ENCODE measurements at regions not wholly inside any gene's neighbourhood (a gene's known extent, or its start where the extent isn't known, plus 50 kb on each side); places are given as distances from the start of the nearest gene placed in this dataset.
A peak's percentile ranks its signal among the peaks of the same experiment; 100 is the strongest.

DNA sequence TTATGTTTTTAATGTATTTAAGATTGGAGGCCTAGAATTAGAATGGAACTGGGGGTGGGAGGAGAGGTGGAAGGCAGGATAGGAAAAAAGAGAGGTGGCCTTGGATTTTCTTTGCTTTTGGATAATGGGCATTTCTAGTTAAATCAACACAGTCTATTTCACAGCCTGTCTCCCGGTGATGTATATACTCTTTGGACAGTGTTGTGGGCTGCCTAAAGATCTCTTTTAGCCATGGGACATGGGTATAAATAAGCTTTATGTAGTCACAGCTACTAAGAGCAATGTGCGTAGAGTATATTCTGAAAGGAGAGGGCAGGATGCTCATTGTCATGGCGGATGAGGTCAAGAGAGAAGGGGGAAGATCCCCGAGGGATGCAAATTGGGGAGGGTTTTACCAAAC, 1084.4 kb upstream of the RBFOX1 start:
- Histone ChIP-seq H3K4me1 (ENCODE audit: control insufficient read depth, insufficient read depth, low read length) (no peaks in the 10 kb centered on the region), H3K9me3 (ENCODE audit: control insufficient read depth, insufficient read depth, low read length) (no peaks in the 10 kb centered on the region), H3K36me3 (ENCODE audit: control insufficient read depth, insufficient read depth, low read length) (no peaks in the 10 kb centered on the region), H3K27me3 (ENCODE audit: control insufficient read depth, insufficient read depth, low read length) (no peaks in the 10 kb centered on the region), H3K4me3 (ENCODE audit: low read depth, low read length) (no peak overlapping the region), H3K27ac (ENCODE audit: low read depth, low read length) (no peak overlapping the region)
- WGBS (ENCODE audit: insufficient coverage), result 80% methylated on average over 1 of the region's 4 CpGs
- DNase-seq (ENCODE audit: low read depth in 4 of 6, low spot score in 6 of 6), result no peak

- Histone ChIP-seq H3K4me3 (ENCODE audit: low read depth, low read length) (no peak overlapping the region), H3K27me3 (ENCODE audit: control insufficient read depth, insufficient read depth, low read length) (no peaks in the 10 kb centered on the region), H3K4me1 (ENCODE audit: control insufficient read depth, insufficient read depth, low read length) (no peaks in the 10 kb centered on the region), H3K9me3 (ENCODE audit: control insufficient read depth, insufficient read depth, low read length) (no peaks in the 10 kb centered on the region), H3K36me3 (ENCODE audit: control insufficient read depth, insufficient read depth, low read length) (no peaks in the 10 kb centered on the region), H3K27ac (ENCODE audit: low read depth, low read length) (no peak overlapping the region)
- no CpG with 5 or more reads among the region's 4 CpGs for WGBS (ENCODE audit: insufficient coverage)
- DNase-seq (ENCODE audit: low read depth in 4 of 6, low spot score in 6 of 6), result no peak
Measured at GRCh38 chr16:6247775-6248174, 1084.9 kb upstream of the RBFOX1 start.

DNA sequence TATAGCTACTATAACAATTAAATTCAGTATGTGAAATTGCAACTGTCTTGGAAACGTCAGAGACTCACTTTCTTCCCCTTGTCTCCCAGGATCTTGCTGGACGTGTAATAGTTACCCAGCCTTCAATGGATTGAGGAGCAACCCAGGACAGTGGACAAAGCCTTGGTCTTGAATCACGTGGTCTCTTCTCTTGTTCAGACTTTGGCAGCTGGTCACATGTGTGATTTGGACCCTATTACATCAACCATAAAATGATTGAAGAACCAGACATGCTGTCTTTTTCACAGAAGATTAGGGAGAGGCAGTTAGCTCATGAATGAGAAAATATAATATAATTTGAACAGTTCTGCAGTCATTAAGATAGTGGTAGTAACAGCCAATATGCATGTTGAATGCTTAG, 1085.5 kb upstream of the RBFOX1 start:
- WGBS (ENCODE audit: insufficient coverage), result 71% methylated on average over 2 of the region's 3 CpGs
- no peak overlapping the region for H3K4me3 ChIP-seq (ENCODE audit: low read depth, low read length)
- H3K27me3 ChIP-seq (ENCODE audit: control insufficient read depth, insufficient read depth, low read length), result no peaks in the 10 kb centered on the region
- DNase-seq (ENCODE audit: low read depth in 4 of 6, low spot score in 6 of 6), result no peak
- no peaks in the 10 kb centered on the region for H3K9me3 ChIP-seq (ENCODE audit: control insufficient read depth, insufficient read depth, low read length)
- no peaks in the 10 kb centered on the region for H3K36me3 ChIP-seq (ENCODE audit: control insufficient read depth, insufficient read depth, low read length)
- no peaks in the 10 kb centered on the region for H3K4me1 ChIP-seq (ENCODE audit: control insufficient read depth, insufficient read depth, low read length)
- no peak overlapping the region for H3K27ac ChIP-seq (ENCODE audit: low read depth, low read length)

GRCh38 chr16:6246266-6246665, 1086.4 kb upstream of the RBFOX1 start:
- H3K4me3 ChIP-seq (ENCODE audit: low read depth, low read length), result no peak overlapping the region
- DNase-seq (ENCODE audit: low read depth in 4 of 6, low spot score in 6 of 6), result peak in 1 of 6 donors; percentile 84
- H3K36me3 ChIP-seq (ENCODE audit: control insufficient read depth, insufficient read depth, low read length), result no peaks in the 10 kb centered on the region
- no peaks in the 10 kb centered on the region for H3K9me3 ChIP-seq (ENCODE audit: control insufficient read depth, insufficient read depth, low read length)
- no peaks in the 10 kb centered on the region for H3K27me3 ChIP-seq (ENCODE audit: control insufficient read depth, insufficient read depth, low read length)
- no peak overlapping the region for H3K27ac ChIP-seq (ENCODE audit: low read depth, low read length)
- H3K4me1 ChIP-seq (ENCODE audit: control insufficient read depth, insufficient read depth, low read length), result no peaks in the 10 kb centered on the region

DNA sequence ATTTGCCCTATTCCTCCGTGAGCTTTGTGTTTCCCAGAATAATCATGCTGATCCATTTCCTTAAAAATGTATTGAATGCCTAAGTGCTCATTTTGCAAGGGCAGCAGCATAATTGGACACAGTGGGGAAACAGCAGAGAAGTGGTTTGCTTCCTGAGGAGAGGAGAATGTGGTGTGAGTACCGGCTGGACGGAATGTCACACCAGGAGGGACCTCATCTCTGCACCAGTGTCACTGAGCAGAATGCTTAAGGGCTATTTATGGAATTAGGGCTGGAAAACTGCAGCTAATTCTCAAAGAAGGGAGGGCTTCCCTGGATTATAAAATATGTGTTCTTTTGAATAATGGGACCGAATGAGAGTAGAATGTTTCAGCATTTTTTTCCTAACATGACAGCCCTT, 1100.6 kb upstream of the RBFOX1 start:
- Histone ChIP-seq H3K27ac (ENCODE audit: low read depth, low read length) (no peak overlapping the region), H3K36me3 (ENCODE audit: control insufficient read depth, insufficient read depth, low read length) (no peaks in the 10 kb centered on the region), H3K9me3 (ENCODE audit: control insufficient read depth, insufficient read depth, low read length) (no peaks in the 10 kb centered on the region), H3K4me1 (ENCODE audit: control insufficient read depth, insufficient read depth, low read length) (no peaks in the 10 kb centered on the region), H3K4me3 (ENCODE audit: low read depth, low read length) (no peak overlapping the region), H3K27me3 (ENCODE audit: control insufficient read depth, insufficient read depth, low read length) (no peaks in the 10 kb centered on the region)
- DNase-seq (ENCODE audit: low read depth in 4 of 6, low spot score in 6 of 6), result peak in 1 of 6 donors; percentile 73
- WGBS (ENCODE audit: insufficient coverage), result 31% methylated on average over 2 of the region's 4 CpGs

- Histone ChIP-seq H3K27ac (ENCODE audit: low read depth, low read length) (no peak overlapping the region), H3K4me3 (ENCODE audit: low read depth, low read length) (no peak overlapping the region), H3K36me3 (ENCODE audit: control insufficient read depth, insufficient read depth, low read length) (no peaks in the 10 kb centered on the region), H3K9me3 (ENCODE audit: control insufficient read depth, insufficient read depth, low read length) (no peaks in the 10 kb centered on the region), H3K27me3 (ENCODE audit: control insufficient read depth, insufficient read depth, low read length) (no peaks in the 10 kb centered on the region), H3K4me1 (ENCODE audit: control insufficient read depth, insufficient read depth, low read length) (no peaks in the 10 kb centered on the region)
- DNase-seq (ENCODE audit: low read depth in 4 of 6, low spot score in 6 of 6), result peak in 1 of 6 donors; percentile 75
- whole genome bisulfite sequencing (ENCODE audit: insufficient coverage), result 63% methylated on average over 1 of the region's 1 CpG
Measured at GRCh38 chr16:6231398-6231797, 1101.2 kb upstream of the RBFOX1 start.

GRCh38 chr16:6229186-6229585, 1103.5 kb upstream of the RBFOX1 start:
- Histone ChIP-seq H3K9me3 (ENCODE audit: control insufficient read depth, insufficient read depth, low read length) (no peaks in the 10 kb centered on the region), H3K36me3 (ENCODE audit: control insufficient read depth, insufficient read depth, low read length) (no peaks in the 10 kb centered on the region), H3K4me3 (ENCODE audit: low read depth, low read length) (no peak overlapping the region), H3K4me1 (ENCODE audit: control insufficient read depth, insufficient read depth, low read length) (no peaks in the 10 kb centered on the region), H3K27ac (ENCODE audit: low read depth, low read length) (no peak overlapping the region), H3K27me3 (ENCODE audit: control insufficient read depth, insufficient read depth, low read length) (no peaks in the 10 kb centered on the region)
- WGBS (ENCODE audit: insufficient coverage), result 43% methylated on average over 2 of the region's 6 CpGs
- DNase-seq (ENCODE audit: low read depth in 4 of 6, low spot score in 6 of 6), result no peak

- 60% methylated on average over 3 of the region's 3 CpGs for WGBS (ENCODE audit: insufficient coverage)
- DNase-seq (ENCODE audit: low read depth in 4 of 6, low spot score in 6 of 6), result no peak
Measured at GRCh38 chr16:6218855-6219254, 1113.8 kb upstream of the RBFOX1 start.

GRCh38 chr16:6216836-6217235, 1115.8 kb upstream of the RBFOX1 start:
- Histone ChIP-seq H3K27me3 (ENCODE audit: control insufficient read depth, insufficient read depth, low read length) (no peaks in the 10 kb centered on the region), H3K4me1 (ENCODE audit: control insufficient read depth, insufficient read depth, low read length) (peaks cover 5% of the 10 kb centered on the region), H3K9me3 (ENCODE audit: control insufficient read depth, insufficient read depth, low read length) (no peaks in the 10 kb centered on the region), H3K36me3 (ENCODE audit: control insufficient read depth, insufficient read depth, low read length) (no peaks in the 10 kb centered on the region), H3K27ac (ENCODE audit: low read depth, low read length) (no peak overlapping the region), H3K4me3 (ENCODE audit: low read depth, low read length) (no peak overlapping the region)
- no peak for DNase-seq (ENCODE audit: low read depth in 4 of 6, low spot score in 6 of 6)
- 0% methylated on average over 1 of the region's 7 CpGs for WGBS (ENCODE audit: insufficient coverage)

More at GRCh38 chr16:6218855-6219254, 1113.8 kb upstream of the RBFOX1 start:
- no peak overlapping the region for H3K4me3 ChIP-seq (ENCODE audit: low read depth, low read length)
- no peaks in the 10 kb centered on the region for H3K9me3 ChIP-seq (ENCODE audit: control insufficient read depth, insufficient read depth, low read length)
- no peak overlapping the region for H3K27ac ChIP-seq (ENCODE audit: low read depth, low read length)
- H3K4me1 ChIP-seq (ENCODE audit: control insufficient read depth, insufficient read depth, low read length), result peaks cover 5% of the 10 kb centered on the region
- no peaks in the 10 kb centered on the region for H3K36me3 ChIP-seq (ENCODE audit: control insufficient read depth, insufficient read depth, low read length)
- no peaks in the 10 kb centered on the region for H3K27me3 ChIP-seq (ENCODE audit: control insufficient read depth, insufficient read depth, low read length)

GRCh38 chr16:6211644-6212043, 1114.0 kb upstream of the EEF2KMT start:
- H3K4me1 ChIP-seq (ENCODE audit: control insufficient read depth, insufficient read depth, low read length), result peaks cover 5% of the 10 kb centered on the region
- WGBS (ENCODE audit: insufficient coverage), result 100% methylated on average over 1 of the region's 2 CpGs
- H3K27me3 ChIP-seq (ENCODE audit: control insufficient read depth, insufficient read depth, low read length), result no peaks in the 10 kb centered on the region
- no peak overlapping the region for H3K27ac ChIP-seq (ENCODE audit: low read depth, low read length)
- no peak overlapping the region for H3K4me3 ChIP-seq (ENCODE audit: low read depth, low read length)
- H3K36me3 ChIP-seq (ENCODE audit: control insufficient read depth, insufficient read depth, low read length), result no peaks in the 10 kb centered on the region
- no peaks in the 10 kb centered on the region for H3K9me3 ChIP-seq (ENCODE audit: control insufficient read depth, insufficient read depth, low read length)
- DNase-seq (ENCODE audit: low read depth in 4 of 6, low spot score in 6 of 6), result no peak
